HL-60 (cell line): ENCODE measurements at regions not wholly inside any gene's neighbourhood (a gene's known extent, or its start where the extent isn't known, plus 50 kb on each side); places are given as distances from the start of the nearest gene placed in this dataset.

ENCODE experiments used
- CTCF ChIP-seq: IDR thresholded peaks from one replicate; pipeline ENCODE4 v1.5.1; 2011; ENCODE audit warnings: low read length, control low read depth, inconsistent platforms; ENCODE audit not compliant: insufficient read depth
- GABPA ChIP-seq: IDR thresholded peaks from 2 replicates; pipeline ENCODE4 v1.6.1; 2012; ENCODE audit warnings: low read depth
- POLR2AphosphoS5 ChIP-seq: IDR thresholded peaks from 2 replicates; pipeline ENCODE4 v1.6.1; 2012; ENCODE audit warnings: low read depth
- REST ChIP-seq: IDR thresholded peaks from 2 replicates; pipeline ENCODE4 v1.6.1; 2012; ENCODE audit warnings: low read depth; ENCODE audit not compliant: insufficient replicate concordance

GRCh38 chr12:72925716-72926115, 653.5 kb downstream of the TRHDE start:
- TF ChIP-seq CTCF (no peak), POLR2AphosphoS5 (no peak), REST (no peak), GABPA (no peak)
